ENCODE measurements at regions not wholly inside any gene's neighbourhood (a gene's known extent, or its start where the extent isn't known, plus 50 kb on each side); places are given as distances from the start of the nearest gene placed in this dataset.

- no peak overlapping the region for H3K4me3 ChIP-seq (ENCODE audit: low read depth, low read length)
- no peaks in the 10 kb centered on the region for H3K27me3 ChIP-seq (replicated peaks)
- no peak overlapping the region for H3K27ac ChIP-seq
- no peak for DNase-seq
- in situ Hi-C loops (cut with HindIII; ENCODE audit: low pct_ligation_motif_present, low sequenced_read_pairs) = no loop called here
- H3K36me3 ChIP-seq (replicated peaks) = no peaks in the 10 kb centered on the region
- no peak for TF ChIP-seq CTCF (IDR thresholded peaks at IDR 0.05; ENCODE audit: low read depth, low read length, missing control alignments)
Observed at GRCh38 chr14:95375539-95376109, 55.9 kb upstream of the CLMN start.

- no peak for TF ChIP-seq CTCF (IDR thresholded peaks at IDR 0.05; ENCODE audit: low read depth, low read length, missing control alignments)
- in situ Hi-C loops (cut with HindIII; ENCODE audit: low pct_ligation_motif_present, low sequenced_read_pairs) = no loop called here
- H3K27me3 ChIP-seq (replicated peaks) = no peaks in the 10 kb centered on the region
- no peaks in the 10 kb centered on the region for H3K36me3 ChIP-seq (replicated peaks)
- no peak overlapping the region for H3K4me3 ChIP-seq (ENCODE audit: low read depth, low read length)
- no peak overlapping the region for H3K27ac ChIP-seq
- DNase-seq = no peak
Observed at GRCh38 chr14:95374239-95374997, 54.7 kb upstream of the CLMN start.

- in situ Hi-C loops (cut with HindIII; ENCODE audit: low pct_ligation_motif_present, low sequenced_read_pairs) = no loop called here
- TF ChIP-seq CTCF (IDR thresholded peaks at IDR 0.05; ENCODE audit: low read depth, low read length, missing control alignments) = no peak
- no peak for DNase-seq
- H3K36me3 ChIP-seq (replicated peaks) = no peaks in the 10 kb centered on the region
- no peak overlapping the region for H3K27ac ChIP-seq
- no peak overlapping the region for H3K4me3 ChIP-seq (ENCODE audit: low read depth, low read length)
- no peaks in the 10 kb centered on the region for H3K27me3 ChIP-seq (replicated peaks)
Observed at GRCh38 chr14:95370076-95370475, 50.4 kb upstream of the CLMN start.
